Esophagus mucosa (tissue), 1 donor: ENCODE measurements at regions not wholly inside any gene's neighbourhood (a gene's known extent, or its start where the extent isn't known, plus 50 kb on each side); places are given as distances from the start of the nearest gene placed in this dataset.

Experiments
- ATAC-seq: fragments of 200-7000 bp; cut with Tn5 transposase; one replicate; pipeline ENCODE4 v1.9.1; 2020
- donor health status: DM: yes; HTN: yes; CAD: no.

DNA sequence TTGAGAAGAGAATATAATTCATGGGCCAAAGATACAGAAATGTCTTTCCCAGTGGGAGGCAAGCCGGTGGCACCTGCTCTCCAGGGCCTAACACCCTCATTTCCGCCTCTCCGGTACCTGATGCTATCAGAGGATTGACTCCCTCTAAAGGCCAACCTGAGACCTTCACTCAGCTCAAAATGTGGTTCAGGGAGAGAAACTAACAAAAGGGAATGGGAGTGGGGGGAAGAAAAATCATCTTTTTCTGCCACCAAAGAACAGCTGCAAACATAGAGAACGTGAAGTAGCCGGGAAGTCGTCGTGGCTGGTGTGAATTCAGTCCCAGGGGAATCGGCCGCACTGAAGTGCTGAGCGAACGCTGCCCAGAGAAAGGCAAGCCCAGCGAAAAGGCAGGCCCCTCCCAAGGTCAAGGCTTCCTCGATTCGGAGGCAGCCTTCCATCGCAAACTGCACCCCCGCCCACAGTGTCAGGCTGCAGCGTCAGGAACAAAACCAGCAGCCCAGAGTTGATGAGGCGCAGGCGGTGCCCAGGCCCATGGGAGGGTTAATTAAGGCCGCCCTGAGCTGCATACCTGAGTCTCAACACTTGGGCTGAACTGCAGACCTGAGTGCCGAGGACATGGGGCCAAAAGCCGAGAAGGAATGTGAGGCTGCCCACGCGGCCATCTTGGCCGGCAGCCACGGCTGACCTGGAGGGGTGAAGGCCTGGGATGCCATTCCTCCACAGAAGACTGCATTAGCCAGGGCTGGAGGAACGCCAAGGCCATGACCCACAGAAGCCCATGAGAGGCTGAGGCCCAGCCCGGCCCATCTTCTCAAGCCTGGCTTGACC is 160.2 kb downstream of the PSMG1 start:
- ATAC-seq = no peak

DNA sequence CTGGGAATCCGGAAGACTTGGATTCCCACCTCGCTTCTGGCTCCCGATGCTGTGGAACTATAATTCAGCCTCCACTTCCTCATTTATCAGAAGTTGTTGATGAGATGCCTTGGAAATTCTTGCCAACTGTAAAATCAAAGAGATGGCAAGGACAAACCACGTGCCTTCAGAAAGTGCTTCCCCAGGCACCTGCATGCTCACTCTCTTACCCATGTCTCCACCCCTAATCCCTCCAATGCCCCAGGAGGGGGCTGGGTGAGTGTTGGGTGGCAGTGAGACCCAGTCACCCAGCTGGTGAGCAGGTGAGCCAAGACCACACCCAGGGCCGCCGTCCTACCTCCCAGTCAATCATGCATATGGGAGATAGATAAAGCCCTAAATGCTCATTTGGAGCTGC is 160.8 kb downstream of the PSMG1 start:
- ATAC-seq = peak; percentile 44

DNA sequence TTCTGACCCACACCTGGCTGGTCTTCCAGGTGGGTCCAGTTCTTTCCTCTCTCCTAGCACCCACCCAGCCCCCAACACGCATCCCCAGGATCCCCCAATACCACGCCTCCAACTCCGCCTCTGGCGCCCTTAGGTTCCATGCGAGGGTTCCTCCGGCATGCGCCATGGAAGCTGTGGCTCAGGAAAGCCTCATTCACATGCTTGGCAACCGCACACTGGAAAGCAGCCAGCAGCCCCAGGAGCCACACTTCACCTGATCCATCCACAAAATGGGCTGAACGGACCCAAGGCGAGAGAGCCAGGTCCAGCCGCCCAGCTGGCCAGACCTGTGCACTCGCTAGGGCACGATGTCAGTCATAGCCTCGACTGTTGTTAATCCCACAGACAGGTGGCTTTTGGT is 161.2 kb downstream of the PSMG1 start:
- no peak for ATAC-seq

DNA sequence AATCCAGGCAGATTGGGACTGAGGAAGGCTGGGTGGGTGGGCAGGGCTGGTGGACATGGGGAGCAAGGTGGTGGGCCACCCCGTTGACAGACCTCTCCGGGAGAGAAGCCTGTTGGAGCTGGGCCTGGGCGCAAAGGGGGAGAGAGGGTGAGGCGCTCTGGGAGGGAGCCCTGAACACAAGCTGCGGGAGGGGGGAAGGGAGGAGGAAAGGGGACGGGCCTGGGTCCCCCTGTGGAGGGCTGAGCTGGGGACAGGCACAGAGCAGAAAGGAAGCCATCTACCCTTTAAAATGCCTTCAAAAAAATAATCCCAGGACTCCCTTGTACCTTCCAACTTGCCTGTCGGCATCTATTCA is 161.8 kb downstream of the PSMG1 start:
- peak; percentile 8 for ATAC-seq

DNA sequence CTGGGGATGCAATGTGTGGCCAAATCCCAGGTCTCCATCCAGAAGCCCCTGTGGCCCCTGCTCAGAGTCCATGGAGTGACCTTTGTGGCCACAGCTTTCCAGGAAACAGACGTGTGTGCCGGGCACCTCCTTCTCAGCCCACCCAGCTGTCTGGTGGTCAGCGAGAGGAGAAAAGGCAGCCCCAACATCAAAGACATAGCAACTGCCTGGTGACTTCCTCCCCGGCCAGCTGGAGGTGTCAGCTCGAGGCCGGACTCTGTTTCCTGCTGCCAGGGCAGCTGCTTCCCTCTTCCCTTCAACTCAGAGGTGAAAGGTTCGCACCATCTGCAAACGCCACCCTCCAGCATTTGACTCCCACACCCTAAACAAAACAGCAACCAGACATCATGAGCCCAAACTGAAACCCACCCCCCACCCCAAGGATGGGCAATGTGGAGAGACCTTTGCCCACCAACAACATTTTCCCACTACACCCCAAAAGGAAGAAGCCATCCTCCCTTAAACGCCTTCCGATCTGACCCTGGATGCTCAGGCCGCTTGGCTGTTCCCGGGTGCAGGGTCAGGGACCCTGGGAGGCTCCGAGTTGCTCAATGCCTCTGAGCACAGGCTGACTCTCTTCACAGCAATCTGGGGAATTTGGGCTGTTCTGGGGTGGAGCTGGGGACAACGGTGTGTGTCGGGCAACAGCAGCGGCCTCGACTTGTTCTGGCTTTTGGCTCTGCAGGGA is 162.3 kb downstream of the PSMG1 start:
- ATAC-seq = peak; percentile 83

DNA sequence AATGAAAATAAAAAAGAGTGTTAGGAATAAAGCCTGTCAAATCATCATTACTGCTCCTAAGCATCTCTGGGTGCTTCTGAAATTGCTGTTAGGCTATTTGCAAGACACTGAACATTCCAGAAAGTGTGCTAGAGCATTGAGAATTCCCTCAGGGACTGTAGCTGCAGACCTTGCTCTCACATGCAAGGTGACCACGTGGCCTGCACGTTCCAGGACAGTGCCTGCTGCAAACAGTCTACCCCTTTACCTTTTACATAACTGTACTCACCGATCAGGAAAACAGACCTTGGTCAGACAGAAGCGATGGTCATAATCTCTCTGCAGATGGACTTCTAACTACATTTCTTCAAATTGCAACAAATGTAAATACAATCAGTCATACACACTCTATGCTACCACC is 164.5 kb downstream of the PSMG1 start:
- no peak for ATAC-seq

DNA sequence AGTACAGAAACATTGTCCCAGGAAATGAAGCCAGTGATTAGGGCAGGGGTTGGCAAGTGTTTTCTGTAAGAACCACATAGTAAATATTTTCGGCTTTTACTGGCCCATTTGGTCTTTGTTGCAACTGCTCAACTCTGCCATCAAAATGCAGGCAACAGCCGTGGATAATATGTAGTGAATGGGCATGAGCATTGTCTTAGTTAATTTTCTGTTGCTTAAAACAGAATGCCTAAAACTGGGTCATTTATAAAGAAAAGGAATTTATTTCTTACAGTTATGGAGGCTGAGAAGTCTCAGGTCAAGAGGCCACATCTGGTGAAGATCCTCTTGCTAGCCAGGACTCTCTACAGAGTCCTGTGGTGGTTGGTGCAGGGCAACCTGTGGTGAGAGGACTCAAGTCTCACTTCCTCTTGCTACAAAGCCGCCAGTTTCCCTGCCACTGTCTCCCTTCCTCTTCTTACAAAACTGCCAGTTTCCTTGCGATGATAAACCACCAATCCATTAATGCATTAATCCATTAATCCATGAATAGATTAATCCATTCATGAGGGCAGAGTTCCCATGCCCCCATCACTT is 166.4 kb downstream of the PSMG1 start:
- ATAC-seq = no peak

DNA sequence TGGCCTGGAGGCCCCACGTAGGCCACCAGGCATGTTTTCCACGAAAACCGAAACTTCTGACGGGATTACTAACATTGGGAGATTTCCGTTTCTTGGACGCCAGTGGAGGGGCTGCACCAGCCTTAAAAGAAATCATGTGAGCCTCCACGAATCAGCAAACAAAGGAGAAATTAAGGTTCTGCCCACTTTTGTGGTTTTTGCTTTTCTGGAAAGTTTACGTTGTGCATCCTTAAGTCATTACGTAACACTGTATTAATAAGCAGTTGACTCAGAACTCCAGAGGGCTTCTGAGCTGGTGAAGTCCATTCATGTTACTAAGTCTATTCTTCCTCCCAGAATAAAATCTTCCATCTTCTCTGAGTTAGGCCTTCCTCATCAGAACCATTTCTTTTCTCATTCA is 168.5 kb downstream of the PSMG1 start:
- peak; percentile 82 for ATAC-seq

DNA sequence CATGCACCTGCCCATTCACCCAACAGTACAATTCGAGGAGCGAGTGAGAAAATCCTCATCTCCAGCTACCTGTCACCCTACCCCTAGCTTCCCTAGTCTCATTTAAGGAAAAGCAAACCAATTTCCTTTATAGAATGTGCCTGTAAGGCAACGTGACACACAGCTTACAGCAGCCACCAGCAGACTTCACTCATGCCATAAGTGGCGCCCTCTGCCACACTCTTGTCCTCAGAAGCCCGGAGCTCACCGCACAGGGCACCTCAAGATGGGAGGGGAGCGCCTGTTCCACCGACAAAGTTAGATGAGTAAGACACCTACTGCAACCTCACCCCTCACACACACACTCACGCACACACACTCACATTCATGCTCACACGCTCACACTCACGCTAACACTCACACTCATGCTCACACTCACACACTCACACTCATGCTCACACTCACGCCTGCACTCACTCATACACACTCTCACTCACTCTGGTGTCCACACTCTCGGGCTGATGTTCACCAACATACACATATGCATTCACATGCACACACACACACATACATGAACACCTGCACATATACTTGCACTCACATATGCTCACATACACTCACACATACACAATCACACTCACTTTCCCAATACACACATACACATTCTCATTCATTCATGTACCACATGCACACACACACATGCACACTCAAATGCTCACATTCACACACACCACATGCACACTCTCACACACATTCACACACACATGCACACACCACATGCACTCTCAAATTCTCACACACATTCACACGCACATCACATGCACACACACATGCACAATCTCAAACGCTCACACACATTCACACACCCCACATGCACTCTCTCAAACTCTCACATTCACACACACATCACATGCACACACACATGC is 170.7 kb downstream of the PSMG1 start:
- no peak for ATAC-seq

DNA sequence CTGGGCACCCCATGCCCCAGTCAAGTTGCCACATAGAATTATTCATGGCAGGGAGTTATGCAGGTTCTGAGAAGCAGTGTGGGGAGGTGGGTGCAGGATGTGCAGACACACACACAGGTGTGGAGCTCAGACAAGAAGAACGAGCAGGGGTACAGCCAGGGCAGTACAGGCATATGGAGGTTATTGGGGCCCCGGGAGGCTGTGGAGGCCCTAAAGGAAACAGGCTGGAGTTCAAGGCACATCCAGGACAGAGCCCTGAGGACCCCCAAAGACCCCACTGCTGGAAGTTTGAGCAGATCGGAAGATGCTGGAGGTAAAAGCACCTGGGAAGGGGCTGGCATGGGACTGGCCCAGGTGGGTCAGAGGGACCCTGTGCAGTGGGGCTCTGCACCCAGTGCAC is 171.3 kb downstream of the PSMG1 start:
- no peak for ATAC-seq

DNA sequence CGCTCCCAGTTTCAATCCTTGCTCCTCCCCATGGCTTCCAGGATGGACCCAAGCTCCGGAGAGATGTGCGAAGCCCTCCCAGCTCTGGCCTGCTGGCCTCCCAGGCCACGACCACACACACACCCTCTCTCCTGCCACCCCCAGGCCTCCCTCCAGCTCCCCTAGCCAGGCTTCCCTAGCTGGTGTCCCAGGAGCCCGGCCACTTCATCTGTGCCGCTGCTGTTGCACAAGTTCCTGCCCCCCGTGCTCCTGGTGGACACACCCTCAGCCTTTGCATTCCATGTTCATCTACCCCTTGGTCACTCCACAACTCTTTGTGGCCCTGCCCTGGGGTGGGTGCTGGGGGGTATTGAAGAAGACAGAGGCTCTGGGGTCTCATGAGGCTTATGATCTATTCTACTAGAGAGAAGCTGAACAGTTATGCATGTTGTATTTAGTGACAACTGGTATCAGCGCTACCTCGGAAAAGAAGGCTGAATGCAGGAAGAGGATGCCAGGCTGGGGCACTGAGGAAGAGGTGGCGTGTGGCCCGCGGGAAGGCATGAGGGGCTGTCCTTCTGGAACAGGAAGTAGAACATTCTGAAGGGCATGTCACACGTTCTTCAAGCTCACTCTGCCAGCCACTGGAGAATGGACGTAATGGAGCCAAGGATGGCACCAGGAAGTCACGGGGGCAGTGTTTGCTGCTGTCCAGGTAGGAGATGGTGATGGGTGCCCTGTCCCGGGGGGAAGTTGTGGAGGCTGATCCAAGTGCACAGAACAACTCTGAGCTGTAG is 172.4 kb downstream of the PSMG1 start:
- no peak for ATAC-seq

DNA sequence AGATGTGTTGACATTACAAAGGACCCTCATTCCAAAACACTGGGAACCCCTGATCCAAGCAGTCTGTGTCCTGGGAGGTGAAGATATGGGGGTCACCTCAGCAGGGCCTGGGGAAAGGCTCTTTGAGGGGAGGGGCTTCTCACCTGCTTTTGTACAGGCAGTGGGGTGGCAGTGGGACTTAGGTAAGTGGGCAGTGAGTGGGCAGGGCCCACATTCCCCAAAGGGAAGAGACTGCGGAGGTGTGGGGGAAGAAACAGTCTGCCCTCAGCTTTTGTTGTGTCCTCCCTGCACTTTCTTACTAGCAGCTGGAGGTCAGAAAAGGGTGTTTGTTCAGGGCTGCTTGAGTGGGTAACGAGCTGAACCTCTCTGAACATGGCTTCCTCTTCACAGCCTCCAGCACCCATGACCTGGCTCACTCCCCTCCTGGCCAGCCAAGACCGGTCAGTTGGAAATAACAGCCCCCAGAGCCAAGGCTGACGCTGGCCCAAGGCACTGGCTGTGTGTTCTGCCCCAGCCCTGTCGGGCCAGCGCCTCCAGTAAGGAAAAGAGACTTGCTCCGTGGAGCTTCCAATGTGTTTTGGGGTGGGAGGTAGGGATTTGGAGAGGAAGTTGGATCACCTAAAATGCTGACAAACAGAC is 173.5 kb downstream of the PSMG1 start:
- no peak for ATAC-seq

DNA sequence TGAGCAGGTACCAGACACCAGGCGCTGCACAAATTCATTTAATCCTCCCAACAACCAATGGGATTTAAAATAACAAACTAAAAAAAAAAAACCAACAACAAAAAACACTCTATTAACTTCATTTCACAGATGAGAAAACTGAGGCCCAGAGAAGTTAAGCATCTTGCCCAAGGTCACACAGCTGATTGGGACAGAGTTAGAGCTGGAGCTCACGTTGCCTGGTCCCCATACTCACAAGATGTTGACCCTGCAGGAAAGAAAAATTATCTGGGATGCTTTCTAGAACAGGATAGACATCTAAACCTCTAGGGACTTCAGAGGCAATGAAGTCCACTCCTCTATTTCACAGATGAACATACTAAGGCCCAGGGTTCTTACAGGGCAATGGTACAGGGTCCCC is 175.3 kb downstream of the PSMG1 start:
- ATAC-seq = no peak

DNA sequence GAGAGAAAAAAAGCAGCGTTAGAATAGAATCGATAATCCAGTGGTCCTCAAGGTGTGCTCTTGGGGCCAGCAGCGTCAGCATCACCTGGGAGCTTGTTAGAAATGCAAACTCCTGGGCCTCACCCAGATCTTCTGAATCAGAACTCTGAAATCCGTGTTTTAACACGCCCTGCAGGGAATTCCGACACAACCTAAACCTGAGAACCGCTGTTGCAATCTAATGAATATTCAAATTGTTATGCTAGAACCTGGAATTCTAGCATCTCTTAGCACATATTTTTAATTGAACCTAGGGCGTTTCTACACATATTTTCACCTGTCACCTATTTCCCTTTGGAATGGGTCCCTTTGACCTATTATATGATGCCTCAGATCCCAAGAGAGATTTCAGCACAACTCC is 175.7 kb downstream of the PSMG1 start:
- peak; percentile 60 for ATAC-seq

DNA sequence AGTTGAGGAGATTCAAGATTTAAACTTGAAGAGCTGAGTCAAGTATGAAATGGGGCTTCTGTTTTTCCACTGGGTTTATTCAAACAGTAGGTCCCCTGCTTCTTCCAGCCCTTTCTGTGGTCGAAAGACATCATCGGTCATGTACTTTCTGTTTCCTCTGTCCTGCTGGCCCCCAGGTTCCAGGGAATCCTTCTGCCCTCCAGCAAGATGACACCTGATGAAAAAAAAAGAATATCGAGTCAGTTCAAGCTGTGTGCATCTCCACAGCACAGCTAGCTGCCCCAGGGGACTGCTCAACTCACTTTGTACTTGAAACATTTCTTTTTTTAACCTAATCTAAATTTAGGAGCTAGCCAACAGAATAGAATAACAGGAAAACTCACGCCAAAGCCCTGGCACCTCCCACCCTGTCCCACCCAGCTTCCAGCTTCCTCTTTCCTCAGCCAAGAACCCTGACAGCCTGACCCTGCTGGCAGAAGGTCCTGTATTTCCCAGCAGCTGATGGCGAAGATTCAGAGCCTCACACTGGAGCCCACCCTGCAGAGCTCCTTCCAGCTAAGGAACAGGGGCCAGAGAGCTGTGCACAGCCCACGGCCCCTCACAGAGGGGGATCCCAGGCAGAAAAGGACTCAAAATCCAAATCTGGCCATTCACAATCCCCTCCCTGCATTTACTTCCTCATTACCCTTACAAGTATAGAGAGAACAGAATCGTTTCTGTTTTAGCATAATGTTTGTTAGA is 176.5 kb downstream of the PSMG1 start:
- ATAC-seq = peak; percentile 21

DNA sequence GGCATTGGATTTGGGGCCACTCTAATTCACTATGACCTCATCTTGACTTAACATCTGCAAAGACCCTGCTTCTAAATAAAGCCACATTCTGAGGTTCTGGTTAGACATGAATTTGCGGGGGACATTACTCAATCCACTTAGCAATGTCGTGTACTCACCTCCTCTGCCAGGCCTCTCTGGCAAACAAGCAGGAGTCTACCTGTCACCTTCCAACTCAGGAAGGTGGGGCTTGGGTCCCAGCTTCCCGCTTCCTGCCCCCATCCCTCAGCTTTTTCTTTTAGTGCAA is 177.8 kb downstream of the PSMG1 start:
- ATAC-seq = no peak

DNA sequence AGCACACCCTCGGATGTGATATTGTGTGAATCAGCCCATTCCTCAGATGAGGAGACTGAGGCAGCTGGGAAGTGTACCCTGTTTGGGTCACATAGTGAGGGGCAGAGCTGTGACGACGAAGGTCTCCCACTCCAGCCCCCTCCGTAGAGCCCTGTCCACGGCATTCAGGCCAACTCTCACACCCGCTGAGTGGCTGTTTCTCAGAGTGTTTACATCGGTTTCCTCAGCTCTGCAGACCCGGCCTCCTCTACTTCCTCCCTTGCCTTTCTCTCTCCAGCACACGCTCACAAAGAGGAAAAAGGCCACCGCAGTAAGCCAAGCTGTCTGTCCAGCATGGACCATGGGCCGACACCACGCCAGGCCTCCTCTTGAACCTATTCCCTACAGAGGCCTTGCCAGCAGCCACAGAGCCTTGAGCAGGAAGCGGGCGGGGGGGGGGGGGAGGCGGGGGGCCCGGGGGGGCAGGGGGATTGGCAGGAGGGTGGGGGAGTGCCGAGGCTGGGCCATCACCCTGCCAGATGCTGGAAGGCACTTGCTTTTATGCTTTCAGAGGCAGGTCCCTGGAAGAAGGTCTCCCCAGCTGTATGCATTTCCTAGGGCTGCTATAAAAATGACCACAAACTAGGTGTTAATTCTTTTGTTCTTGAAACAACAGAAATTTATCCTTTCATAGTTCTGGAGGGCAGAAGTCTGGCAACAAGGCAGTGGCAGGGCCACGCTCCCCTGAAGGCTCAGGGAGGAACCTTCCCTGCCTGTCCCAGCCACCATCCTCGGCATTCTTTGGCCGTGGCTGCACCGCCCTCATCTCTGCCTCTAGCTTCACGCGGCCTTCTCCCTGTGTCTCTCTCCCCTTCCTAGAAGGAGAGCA is 178.4 kb downstream of the PSMG1 start:
- ATAC-seq = peak; percentile 3

DNA sequence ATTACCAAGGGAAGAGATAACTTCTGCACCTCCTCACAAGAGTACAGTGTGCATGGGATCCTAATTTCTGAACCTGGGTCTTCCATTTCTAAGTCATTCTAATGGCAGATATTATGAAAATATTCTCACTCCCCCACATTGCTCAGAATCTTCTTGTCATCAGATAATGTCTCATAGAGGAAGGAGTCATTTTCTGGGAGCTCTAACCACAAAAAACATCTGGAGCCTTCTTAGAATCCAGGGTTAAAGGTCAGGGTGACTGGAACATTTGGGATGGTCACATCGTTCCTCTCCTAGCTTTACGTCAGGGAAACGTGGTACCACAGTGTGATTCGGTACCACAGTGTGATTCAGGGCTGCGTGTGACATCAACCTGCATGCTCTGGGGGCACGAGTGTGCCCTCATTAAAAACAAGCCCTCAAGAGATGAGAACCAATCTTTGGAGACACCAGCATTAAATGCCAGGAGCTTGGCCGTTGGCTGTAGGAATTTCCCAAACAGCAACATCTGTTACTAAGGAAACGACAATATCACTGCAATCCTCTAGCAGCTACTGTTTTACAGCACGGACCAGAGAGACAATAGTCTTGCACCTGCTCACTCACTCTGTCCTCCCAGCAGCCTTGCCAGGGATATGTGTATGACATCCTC is 179.1 kb downstream of the PSMG1 start:
- no peak for ATAC-seq

DNA sequence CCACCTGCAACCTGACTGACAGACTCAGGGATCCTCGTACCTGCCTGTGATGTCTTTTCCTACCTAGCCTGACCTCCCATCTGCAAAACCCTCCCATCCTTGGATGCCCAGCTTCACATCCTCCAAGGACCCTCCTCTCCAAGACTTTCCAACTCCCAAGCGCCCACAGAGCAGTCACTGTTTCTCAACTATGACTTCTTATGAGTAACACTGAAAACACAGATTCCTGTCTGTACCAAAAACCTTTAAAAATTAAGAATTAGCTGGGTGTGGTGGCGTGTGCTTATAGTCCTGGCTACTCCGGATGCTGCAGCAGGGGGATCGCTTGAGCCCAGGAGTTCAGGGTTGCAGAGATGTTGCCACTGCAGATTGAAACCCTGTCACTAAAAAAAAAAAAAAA is 181.9 kb downstream of the PSMG1 start:
- no peak for ATAC-seq

DNA sequence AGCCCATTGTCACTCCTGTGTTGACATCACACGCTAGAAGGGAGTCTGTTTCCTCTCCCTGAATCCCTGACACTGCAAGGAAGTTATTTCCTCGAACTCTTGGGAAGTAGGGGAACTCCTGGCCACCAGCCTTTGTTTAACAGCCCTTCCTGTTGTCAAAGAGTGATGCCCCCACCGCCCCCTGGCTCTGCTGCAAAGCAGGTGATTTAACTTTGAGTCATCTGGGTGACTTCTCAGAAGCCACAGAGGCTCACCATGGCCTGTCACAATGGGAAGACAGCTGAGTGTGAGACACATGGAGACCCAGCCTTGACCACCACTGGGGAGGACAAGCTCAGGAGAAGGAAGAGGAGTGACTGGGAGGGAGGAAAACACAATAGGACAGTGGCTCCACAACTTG is 182.8 kb downstream of the PSMG1 start:
- peak; percentile 27 for ATAC-seq
